ENCODE measurements at regions not wholly inside any gene's neighbourhood (a gene's known extent, or its start where the extent isn't known, plus 50 kb on each side); places are given as distances from the start of the nearest gene placed in this dataset.

DNA sequence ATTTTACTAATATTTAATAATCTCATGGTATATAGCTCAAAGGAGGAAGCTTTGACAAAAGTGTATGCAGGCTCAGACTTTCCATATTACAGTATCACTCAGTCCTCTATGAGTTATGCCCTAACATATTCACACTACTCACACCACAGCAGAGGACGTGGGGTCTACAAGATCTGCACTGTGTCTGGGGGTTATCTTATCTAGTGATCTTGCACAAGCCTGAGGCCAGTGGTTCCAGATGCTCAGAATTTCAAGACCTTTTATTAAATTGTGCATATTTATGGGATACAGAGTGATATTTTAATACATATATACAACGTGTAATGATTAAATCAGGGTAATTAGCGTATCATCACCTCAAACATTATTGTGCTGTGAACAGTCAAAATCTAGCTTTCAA lies 933.1 kb downstream of the SQOR start:
- TF ChIP-seq, protein P1, sequence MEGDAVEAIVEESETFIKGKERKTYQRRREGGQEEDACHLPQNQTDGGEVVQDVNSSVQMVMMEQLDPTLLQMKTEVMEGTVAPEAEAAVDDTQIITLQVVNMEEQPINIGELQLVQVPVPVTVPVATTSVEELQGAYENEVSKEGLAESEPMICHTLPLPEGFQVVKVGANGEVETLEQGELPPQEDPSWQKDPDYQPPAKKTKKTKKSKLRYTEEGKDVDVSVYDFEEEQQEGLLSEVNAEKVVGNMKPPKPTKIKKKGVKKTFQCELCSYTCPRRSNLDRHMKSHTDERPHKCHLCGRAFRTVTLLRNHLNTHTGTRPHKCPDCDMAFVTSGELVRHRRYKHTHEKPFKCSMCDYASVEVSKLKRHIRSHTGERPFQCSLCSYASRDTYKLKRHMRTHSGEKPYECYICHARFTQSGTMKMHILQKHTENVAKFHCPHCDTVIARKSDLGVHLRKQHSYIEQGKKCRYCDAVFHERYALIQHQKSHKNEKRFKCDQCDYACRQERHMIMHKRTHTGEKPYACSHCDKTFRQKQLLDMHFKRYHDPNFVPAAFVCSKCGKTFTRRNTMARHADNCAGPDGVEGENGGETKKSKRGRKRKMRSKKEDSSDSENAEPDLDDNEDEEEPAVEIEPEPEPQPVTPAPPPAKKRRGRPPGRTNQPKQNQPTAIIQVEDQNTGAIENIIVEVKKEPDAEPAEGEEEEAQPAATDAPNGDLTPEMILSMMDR (IDR thresholded peaks at IDR 0.05; ENCODE audit: low read depth, low read length, poor library complexity, severe bottlenecking) = no peak
- TF ChIP-seq EZH2phosphoT487 (IDR thresholded peaks at IDR 0.05; ENCODE audit: borderline replicate concordance, low read length) = no peak
